ENCODE measurements at regions not wholly inside any gene's neighbourhood (a gene's known extent, or its start where the extent isn't known, plus 50 kb on each side); places are given as distances from the start of the nearest gene placed in this dataset.

GRCh38 chr1:58911841-58912499, 128.1 kb upstream of the JUN start:
- DNase-seq = no peak

GRCh38 chr1:58914925-58915324, 131.1 kb upstream of the JUN start:
- DNase-seq = no peak

- DNase-seq = no peak
Observed at GRCh38 chr1:58917436-58917835, 133.6 kb upstream of the JUN start.

GRCh38 chr1:58919226-58919958, 135.5 kb upstream of the JUN start:
- DNase-seq = no peak

- peak; percentile 60 for DNase-seq
Observed at GRCh38 chr1:58919959-58920321, 136.1 kb upstream of the JUN start.

- DNase-seq = no peak
Observed at GRCh38 chr1:58921342-58921741, 137.5 kb upstream of the JUN start.

GRCh38 chr1:58921751-58922150, 137.9 kb upstream of the JUN start:
- no peak for DNase-seq

GRCh38 chr1:58922302-58923089, 138.6 kb upstream of the JUN start:
- DNase-seq = peak; percentile 46

- DNase-seq = no peak
Observed at GRCh38 chr1:58923090-58923470, 139.2 kb upstream of the JUN start.

GRCh38 chr1:58924016-58924565, 140.2 kb upstream of the JUN start:
- no peak for DNase-seq

- peak; percentile 38 for DNase-seq
Observed at GRCh38 chr1:58924821-58925220, 141.0 kb upstream of the JUN start.

- DNase-seq = no peak
Observed at GRCh38 chr1:58925247-58925646, 141.4 kb upstream of the JUN start.

- DNase-seq = peak; percentile 47
Observed at GRCh38 chr1:58926152-58926551, 142.3 kb upstream of the JUN start.

- peak; percentile 88 for DNase-seq
Observed at GRCh38 chr1:58927041-58927721, 143.3 kb upstream of the JUN start.

- no peak for DNase-seq
Observed at GRCh38 chr1:58927722-58928085, 143.9 kb upstream of the JUN start.

- DNase-seq = no peak
Observed at GRCh38 chr1:58928514-58928913, 144.7 kb upstream of the JUN start.

- DNase-seq = no peak
Observed at GRCh38 chr1:58929671-58930325, 146.0 kb upstream of the JUN start.

- DNase-seq = no peak
Observed at GRCh38 chr1:58931024-58931423, 147.2 kb upstream of the JUN start.

GRCh38 chr1:58931756-58932155, 147.9 kb upstream of the JUN start:
- DNase-seq = no peak

GRCh38 chr1:58932859-58933598, 149.2 kb upstream of the JUN start:
- peak; percentile 57 for DNase-seq

- DNase-seq = no peak
Observed at GRCh38 chr1:58933599-58933926, 149.7 kb upstream of the JUN start.

- no peak for DNase-seq
Observed at GRCh38 chr1:58934706-58935105, 150.9 kb upstream of the JUN start.
